HUES64 (cell line): ENCODE measurements at regions not wholly inside any gene's neighbourhood (a gene's known extent, or its start where the extent isn't known, plus 50 kb on each side); places are given as distances from the start of the nearest gene placed in this dataset.

Source experiments
- H3K27ac ChIP-seq: 2 replicates; pipeline ENCODE4 v1.7.0; 2013; ENCODE audit warnings: low read depth, low read length, inconsistent platforms
- H3K27me3 ChIP-seq: 2 replicates; pipeline ENCODE4 v1.6.1; 2013; ENCODE audit warnings: mild to moderate bottlenecking, low read length; ENCODE audit not compliant: insufficient read depth
- H3K36me3 ChIP-seq: 2 replicates; pipeline ENCODE4 v1.6.1; 2013; ENCODE audit warnings: mild to moderate bottlenecking, low read length; ENCODE audit not compliant: insufficient read depth
- H3K4me1 ChIP-seq: 2 replicates; pipeline ENCODE4 v1.6.1; 2013; ENCODE audit warnings: mild to moderate bottlenecking, low read length, moderate library complexity; ENCODE audit not compliant: insufficient read depth
- H3K4me3 ChIP-seq: 2 replicates; pipeline ENCODE4 v1.5.1; 2013; ENCODE audit warnings: mild to moderate bottlenecking, low read length, moderate library complexity
- H3K9ac ChIP-seq: 2 replicates; pipeline ENCODE4 v1.6.1; 2013; ENCODE audit warnings: mild to moderate bottlenecking, low read depth, low read length
- H3K9me3 ChIP-seq: 2 replicates; pipeline ENCODE4 v1.6.1; 2013; ENCODE audit warnings: low read depth, low read length; ENCODE audit not compliant: insufficient read depth
- WGBS: fragments of 150-250, 120-280 bp; methylation state at CpG from one replicate; pipeline ENCODE4 v1.1.7; 2013; ENCODE audit warnings: missing lambda C conversion rate; 5-methylcytosine and 5-hydroxymethylcytosine counted together

DNA sequence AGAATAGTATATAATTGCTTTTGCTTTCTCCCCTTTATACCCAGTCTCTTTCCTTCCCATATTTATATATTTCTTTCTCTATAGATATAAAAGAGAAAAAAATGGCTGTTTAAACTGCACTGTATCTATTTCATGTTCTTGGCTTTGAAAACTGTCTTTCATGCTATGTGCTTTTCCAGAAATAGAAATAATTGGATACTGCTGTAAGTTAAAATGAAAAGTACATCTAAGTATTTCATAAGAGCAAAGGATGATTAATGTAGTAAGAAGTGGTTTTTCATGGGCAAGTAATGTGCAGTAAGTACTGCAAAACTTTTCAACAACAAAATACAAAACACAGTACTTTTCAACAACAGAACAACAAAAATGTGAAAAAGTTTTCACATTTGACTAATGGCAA, 237.9 kb downstream of the SNCA start:
- Histone ChIP-seq H3K4me1 (no peaks in the 10 kb centered on the region), H3K27me3 (peaks cover 10% of the 10 kb centered on the region; the same call in 1 of the 2 replicates), H3K36me3 (no peaks in the 10 kb centered on the region), H3K9me3 (no peaks in the 10 kb centered on the region), H3K4me3 (no peak overlapping the region), H3K27ac (no peak overlapping the region), H3K9ac (no peak overlapping the region)

DNA sequence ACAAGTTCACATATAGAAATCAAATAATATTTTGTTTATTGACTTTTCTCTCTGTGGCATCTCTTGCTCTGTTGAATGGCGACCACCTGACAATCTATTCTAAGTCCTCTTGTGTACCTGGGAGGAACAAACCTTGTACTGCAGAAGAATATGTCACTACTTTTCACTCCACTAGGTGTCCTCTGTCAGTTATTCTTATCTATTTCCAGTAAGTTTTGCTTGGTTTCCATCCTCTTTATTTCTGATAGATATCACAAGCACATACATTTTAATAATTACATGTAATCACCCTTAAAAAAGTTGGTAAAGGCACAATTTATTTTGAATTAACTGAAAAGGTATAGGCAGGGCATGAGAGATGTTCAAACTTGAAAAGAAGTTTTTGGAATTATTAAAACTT, 238.4 kb downstream of the SNCA start:
- no peak overlapping the region for H3K27ac ChIP-seq
- H3K9ac ChIP-seq: no peak overlapping the region
- no peaks in the 10 kb centered on the region for H3K4me1 ChIP-seq
- no peaks in the 10 kb centered on the region for H3K36me3 ChIP-seq
- no peaks in the 10 kb centered on the region for H3K9me3 ChIP-seq
- H3K27me3 ChIP-seq: peaks cover 14% of the 10 kb centered on the region; the same call in 1 of the 2 replicates
- 80% methylated on average over 1 of the region's 1 CpG for WGBS
- no peak overlapping the region for H3K4me3 ChIP-seq

DNA sequence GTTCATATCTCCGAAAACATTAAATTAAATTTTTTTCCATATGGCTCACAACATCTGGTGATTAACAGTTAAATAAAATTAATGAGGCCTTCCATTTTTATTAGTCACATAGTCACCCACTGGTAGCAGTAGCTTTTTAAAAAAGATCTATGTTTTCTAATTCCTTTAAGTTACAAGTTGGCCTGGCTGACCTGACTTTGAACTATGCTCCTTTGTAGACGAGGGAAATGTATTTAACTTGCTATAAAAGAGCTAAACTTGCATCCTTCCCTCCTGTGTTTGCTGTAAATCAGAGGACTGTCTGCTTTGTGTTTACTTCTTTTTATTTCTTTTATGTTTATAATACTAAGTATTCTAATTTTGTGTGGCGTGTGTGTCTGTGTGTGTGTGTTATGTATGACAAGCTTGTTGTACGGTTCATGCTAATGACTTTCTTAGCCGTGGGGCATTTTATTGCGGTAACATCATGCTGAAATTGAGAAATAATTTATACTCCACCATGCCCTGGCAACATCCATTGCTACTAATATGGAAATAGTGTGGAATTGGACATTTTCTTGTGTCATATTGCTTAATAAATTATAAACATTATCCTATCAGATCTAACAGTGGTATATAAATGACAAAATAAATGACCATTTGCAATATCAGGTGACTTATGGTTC, 241.7 kb downstream of the SNCA start:
- Histone ChIP-seq H3K4me1 (no peaks in the 10 kb centered on the region), H3K36me3 (no peaks in the 10 kb centered on the region), H3K27ac (no peak overlapping the region), H3K4me3 (no peak overlapping the region), H3K9me3 (peaks cover 5% of the 10 kb centered on the region; the same call in 1 of the 2 replicates), H3K9ac (no peak overlapping the region), H3K27me3 (peaks cover 48% of the 10 kb centered on the region)
- 93% methylated on average over 5 of the region's 6 CpGs for WGBS

DNA sequence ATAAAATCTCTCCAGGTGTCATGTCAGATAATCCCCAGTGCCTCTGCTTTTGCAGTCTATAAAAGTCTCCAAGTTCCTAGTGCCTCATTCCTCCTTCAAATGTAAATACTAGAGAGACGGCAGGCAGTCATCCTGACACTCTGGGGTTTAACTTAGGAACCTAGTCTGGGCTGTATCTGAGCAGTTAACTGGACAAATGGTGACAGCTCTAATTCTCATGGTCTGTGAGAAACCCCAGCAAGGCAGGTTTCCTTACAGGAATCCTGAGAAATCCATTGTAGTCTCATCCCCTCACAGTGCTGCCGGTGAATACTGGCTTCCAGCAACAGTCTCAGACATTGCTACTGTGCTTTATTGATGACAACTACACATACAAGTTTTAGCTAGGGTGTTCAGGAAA, 246.8 kb downstream of the SNCA start:
- no peak overlapping the region for H3K4me3 ChIP-seq
- peaks cover 85% of the 10 kb centered on the region for H3K27me3 ChIP-seq
- peaks cover 5% of the 10 kb centered on the region; the same call in 1 of the 2 replicates for H3K9me3 ChIP-seq
- no peak overlapping the region for H3K27ac ChIP-seq
- 57% methylated on average over 2 of the region's 2 CpGs for WGBS
- H3K36me3 ChIP-seq: no peaks in the 10 kb centered on the region
- no peak overlapping the region for H3K9ac ChIP-seq
- 0 out of 2 replicates have a peak, but pooled peaks cover 3% of the 10 kb centered on the region for H3K4me1 ChIP-seq

DNA sequence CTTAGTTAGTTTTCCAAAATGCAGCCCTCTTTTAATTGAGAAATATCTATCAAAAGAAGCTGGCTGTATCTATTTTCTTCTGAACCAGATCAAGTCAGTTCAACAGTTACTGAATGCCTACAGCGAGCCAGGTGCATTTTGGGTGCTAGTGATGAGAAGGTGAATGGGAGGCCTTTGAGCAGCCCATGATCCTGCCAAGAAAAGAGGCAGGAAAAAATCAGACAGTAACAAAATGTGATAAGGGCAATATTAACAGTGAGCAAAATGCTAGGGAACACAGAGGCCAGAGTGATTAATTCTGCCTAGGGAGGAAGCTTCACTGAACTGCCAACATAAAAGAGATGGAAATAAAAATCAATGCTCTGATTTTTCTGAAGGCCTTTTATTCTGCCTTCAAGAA, 248.5 kb downstream of the SNCA start:
- no peak overlapping the region for H3K9ac ChIP-seq
- no peak overlapping the region for H3K4me3 ChIP-seq
- H3K36me3 ChIP-seq: no peaks in the 10 kb centered on the region
- H3K9me3 ChIP-seq: peaks cover 5% of the 10 kb centered on the region; the same call in 1 of the 2 replicates
- WGBS: 93% methylated on average over 1 of the region's 1 CpG
- 0 out of 2 replicates have a peak, but pooled peaks cover 3% of the 10 kb centered on the region for H3K4me1 ChIP-seq
- no peak overlapping the region for H3K27ac ChIP-seq
- H3K27me3 ChIP-seq: peaks cover 79% of the 10 kb centered on the region

DNA sequence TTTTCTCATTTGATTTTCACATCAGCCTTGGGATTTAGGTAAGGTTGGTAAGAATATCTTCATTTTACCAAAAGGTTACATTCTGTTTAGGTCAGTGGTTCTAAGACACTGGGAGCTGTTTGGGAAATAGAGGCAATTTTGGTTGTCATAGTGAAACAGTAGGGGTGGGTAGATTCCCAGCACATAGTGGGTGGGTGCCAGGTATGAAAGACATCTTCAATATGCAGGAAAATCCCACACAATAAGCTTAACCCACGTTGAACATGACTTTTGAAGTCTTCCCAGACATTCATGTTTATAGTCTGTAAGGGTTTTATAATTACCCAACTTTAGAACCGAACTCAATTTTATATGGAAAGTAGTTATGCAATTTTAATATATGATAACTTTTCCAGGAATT, 249.6 kb downstream of the SNCA start:
- peaks cover 5% of the 10 kb centered on the region; the same call in 1 of the 2 replicates for H3K9me3 ChIP-seq
- no peak overlapping the region for H3K4me3 ChIP-seq
- H3K9ac ChIP-seq: no peak overlapping the region
- no peak overlapping the region for H3K27ac ChIP-seq
- WGBS: no CpG with 5 or more reads among the region's 2 CpGs
- H3K4me1 ChIP-seq: 0 out of 2 replicates have a peak, but pooled peaks cover 3% of the 10 kb centered on the region
- H3K27me3 ChIP-seq: peaks cover 68% of the 10 kb centered on the region
- H3K36me3 ChIP-seq: no peaks in the 10 kb centered on the region

DNA sequence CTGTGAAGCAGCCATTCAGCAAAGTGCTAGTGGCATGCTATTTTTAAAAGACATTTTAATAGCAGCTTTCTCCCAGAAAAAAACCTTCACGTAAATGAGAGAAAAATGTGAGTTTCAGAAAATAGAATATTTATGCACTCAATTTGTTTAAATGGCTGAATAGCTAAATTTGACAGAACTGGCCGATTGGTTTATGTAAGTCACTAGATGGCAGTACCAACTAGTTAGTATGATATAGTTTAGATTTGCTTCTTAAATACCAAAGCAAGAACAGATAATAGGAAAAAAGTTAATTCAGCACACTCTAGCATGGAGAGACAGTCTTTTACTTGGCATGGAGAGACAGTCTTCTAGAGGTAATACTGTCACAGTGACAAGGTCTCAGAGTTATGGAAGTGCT, 250.1 kb downstream of the SNCA start:
- H3K27ac ChIP-seq: no peak overlapping the region
- H3K36me3 ChIP-seq: no peaks in the 10 kb centered on the region
- H3K9ac ChIP-seq: no peak overlapping the region
- H3K9me3 ChIP-seq: peaks cover 3% of the 10 kb centered on the region; the same call in 1 of the 2 replicates
- peaks cover 63% of the 10 kb centered on the region for H3K27me3 ChIP-seq
- 67% methylated on average over 1 of the region's 2 CpGs for WGBS
- no peak overlapping the region for H3K4me3 ChIP-seq
- 0 out of 2 replicates have a peak, but pooled peaks cover 3% of the 10 kb centered on the region for H3K4me1 ChIP-seq

DNA sequence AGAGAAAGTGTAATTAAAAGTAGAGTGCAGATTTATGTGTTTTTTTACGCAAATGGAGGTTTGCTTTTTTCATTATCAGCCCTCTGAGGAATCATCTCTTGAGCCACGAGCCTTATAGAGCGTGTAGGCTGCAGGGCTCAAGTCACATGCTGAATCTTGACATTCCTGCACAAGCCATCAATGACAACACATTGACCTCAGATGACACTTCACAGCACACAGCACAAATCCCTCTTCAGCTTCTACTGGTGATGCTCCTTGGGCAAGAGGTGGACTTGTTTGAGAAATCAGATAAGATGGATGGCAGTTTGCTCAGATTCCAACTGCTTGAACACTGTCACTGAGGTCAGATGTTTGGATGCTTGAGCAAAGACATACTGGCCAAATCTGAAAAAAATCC, 250.6 kb downstream of the SNCA start:
- Histone ChIP-seq H3K4me1 (0 out of 2 replicates have a peak, but pooled peaks cover 3% of the 10 kb centered on the region), H3K36me3 (no peaks in the 10 kb centered on the region), H3K4me3 (no peak overlapping the region), H3K27ac (no peak overlapping the region), H3K9me3 (no peaks in the 10 kb centered on the region), H3K27me3 (peaks cover 58% of the 10 kb centered on the region), H3K9ac (no peak overlapping the region)
- WGBS: 85% methylated on average over 3 of the region's 3 CpGs

DNA sequence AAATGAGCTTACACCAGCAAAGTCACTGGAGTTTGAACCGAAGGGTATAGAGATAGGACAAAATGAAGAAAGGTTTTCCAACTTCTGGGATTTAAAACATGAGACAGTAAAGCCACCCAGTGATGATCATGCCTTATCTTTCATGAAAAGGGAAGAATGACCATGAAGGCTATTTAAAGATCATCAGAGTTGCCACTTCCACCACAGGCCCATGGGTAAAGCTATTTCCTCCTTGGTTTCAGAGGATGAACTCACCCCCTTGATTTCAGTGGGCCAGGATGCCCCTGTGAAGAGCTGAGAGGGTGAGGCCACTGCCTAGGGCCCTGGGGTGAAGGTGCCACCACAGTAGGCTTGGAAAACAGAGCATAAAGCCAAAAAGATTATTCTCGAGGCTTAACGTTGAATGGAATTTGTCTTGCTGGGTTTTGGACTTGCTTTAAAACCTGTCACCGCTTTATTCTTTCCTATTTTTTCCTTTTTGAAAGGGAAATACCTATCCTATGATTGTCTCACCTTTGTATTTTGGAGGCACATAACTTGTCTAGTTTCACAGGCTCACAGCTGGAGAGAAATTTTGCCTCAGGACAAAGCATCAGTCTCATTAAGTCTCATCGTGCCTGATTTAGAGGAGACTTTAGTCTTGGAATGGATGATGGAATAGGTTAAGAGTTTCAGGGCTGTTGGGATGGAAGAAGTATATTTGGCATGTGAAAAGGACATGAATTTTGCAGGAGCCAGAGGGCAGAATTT, 254.0 kb downstream of the SNCA start:
- peaks cover 24% of the 10 kb centered on the region for H3K27me3 ChIP-seq
- H3K9ac ChIP-seq: no peak overlapping the region
- H3K4me3 ChIP-seq: no peak overlapping the region
- H3K4me1 ChIP-seq: no peaks in the 10 kb centered on the region
- H3K9me3 ChIP-seq: no peaks in the 10 kb centered on the region
- H3K36me3 ChIP-seq: no peaks in the 10 kb centered on the region
- 96% methylated on average over 5 of the region's 5 CpGs for WGBS
- H3K27ac ChIP-seq: no peak overlapping the region

DNA sequence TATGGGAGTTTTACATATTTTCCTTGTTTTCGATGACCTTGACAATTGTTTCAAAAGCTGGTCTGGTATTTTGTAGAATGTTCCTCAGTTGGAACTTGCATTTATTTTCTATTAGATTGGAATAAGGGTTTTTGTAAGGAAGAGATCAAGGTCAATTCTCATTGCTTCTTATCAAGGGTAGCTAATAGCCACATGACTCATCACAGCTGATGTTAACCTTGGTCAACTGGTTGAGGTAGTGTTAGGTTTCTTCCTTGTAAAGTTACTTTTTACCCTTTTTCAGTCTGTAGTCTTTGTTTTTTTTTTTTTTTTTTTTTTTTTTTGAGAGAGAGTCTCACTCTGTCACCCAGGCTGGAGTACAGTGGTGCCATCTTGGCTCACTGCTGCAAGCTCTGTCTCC, 257.2 kb downstream of the SNCA start:
- no peaks in the 10 kb centered on the region for H3K9me3 ChIP-seq
- H3K27me3 ChIP-seq: peaks cover 6% of the 10 kb centered on the region
- H3K4me1 ChIP-seq: no peaks in the 10 kb centered on the region
- no peak overlapping the region for H3K27ac ChIP-seq
- no peak overlapping the region for H3K9ac ChIP-seq
- H3K4me3 ChIP-seq: no peak overlapping the region
- WGBS: 0% methylated on average over 1 of the region's 1 CpG
- H3K36me3 ChIP-seq: no peaks in the 10 kb centered on the region

DNA sequence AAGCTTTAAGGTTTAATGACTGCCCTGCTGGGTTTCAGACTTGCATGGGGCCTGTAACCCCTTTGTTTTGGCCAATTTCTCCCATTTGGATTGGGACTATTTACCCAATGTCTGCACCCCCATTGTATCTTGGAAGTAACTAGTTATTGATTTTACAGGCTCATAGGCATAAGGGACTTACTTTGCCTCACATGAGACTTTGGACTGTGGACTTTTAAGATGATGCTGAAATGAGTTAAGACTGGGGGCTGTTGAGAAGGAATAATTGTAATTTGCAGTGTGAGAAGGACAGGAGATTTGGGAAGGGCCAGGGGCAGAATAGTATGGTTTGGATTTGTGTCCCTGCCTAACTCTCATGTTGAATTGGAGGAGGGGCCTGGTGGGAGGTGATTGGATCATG, 260.7 kb downstream of the SNCA start:
- Histone ChIP-seq H3K36me3 (no peaks in the 10 kb centered on the region), H3K4me3 (no peak overlapping the region), H3K27ac (no peak overlapping the region)

More for the DNA sequence above, 260.7 kb downstream of the SNCA start:
- H3K4me1 ChIP-seq: peaks cover 9% of the 10 kb centered on the region; the same call in 1 of the 2 replicates
- no peak overlapping the region for H3K9ac ChIP-seq
- H3K9me3 ChIP-seq: no peaks in the 10 kb centered on the region
- H3K27me3 ChIP-seq: no peaks in the 10 kb centered on the region
